Stimulated activated CD4-positive, alpha-beta T cell treated with anti-CD3 and anti-CD28 coated beads, Interleukin-12 subunit alpha, Interleukin-12 subunit beta, amount 100 ng/mL, for 4 hours (primary cell): ENCODE measurements at regions not wholly inside any gene's neighbourhood (a gene's known extent, or its start where the extent isn't known, plus 50 kb on each side); places are given as distances from the start of the nearest gene placed in this dataset.

ENCODE experiments used
- DNase-seq: peaks from one replicate; pipeline ENCODE4 v3.0.0-alpha.2; 2020

DNA sequence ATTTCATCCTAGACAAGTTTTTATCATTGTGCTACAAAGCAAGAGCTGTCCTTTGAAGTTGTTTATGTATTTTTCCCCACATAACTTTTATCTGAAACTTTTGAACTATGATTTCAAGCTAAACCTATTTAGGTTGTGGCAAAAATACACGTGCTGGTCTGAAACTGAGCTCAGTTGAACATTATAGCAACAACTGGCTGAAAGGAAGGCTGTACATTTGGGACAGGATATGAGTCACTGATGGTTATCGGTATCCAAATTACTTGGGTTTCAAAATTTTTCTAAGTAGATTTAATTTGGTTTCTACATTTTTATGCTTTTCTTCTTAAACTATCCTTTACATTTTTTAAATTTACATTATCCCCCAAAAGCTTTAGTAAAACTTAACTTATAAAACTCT, 627.3 kb upstream of the NUDT12 start:
- DNase-seq = no peak

DNA sequence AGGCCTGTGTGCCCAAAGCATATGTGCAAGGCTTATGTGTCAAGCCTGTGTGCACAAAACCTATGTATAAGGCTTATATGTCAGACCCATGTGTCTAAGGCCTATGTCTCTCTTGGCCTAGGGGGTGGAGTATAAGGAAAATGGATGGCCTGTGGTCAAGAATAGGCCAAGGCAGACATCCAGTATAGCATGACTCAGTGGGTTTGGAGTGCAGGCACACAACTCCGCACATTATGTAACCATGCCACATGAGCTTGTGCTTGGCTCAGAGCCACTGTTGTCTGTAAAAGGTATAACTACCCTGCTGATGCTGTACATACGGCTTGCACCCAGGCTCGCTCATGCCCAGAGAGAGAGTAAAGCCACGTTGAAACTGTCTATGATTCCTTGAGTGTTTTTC, 626.4 kb upstream of the NUDT12 start:
- DNase-seq = no peak

DNA sequence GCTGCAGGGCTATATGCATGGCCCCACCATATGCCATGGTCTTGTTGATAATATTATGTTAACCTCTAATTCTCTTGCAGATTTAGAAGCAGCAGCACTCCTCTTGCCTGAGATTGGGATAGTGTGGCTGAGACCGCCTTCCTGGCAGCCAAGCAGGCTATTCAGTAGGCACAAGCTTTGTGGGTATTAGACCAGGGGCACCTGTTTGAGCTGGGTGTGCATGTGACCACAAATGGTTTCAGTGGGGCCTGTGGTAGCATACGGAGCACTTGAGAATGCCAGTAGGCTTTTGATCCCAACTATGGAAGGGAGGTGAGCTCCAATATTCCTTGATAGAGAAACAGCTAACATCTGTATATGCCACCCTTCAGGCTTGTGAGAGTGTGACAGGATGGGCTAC, 625.1 kb upstream of the NUDT12 start:
- no peak for DNase-seq

DNA sequence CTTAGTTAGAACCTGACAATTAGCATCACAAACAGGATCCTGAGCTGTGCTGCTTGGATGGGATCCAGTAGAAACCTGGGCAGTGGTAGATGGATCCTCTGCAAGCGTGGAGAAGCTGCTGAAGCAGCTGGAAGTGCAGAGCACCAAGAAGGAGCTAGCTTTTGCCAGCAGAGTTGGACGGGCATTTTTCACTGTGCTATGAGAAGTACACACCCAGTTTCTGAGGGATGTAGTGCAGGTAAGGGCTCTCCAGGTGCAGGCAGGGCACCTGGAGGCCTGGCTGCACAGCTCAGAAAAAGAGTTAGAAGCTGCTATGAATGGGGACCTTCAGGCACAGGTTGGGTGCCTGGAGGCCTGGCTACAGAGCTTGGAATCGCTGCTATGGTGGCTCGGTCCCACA, 623.9 kb upstream of the NUDT12 start:
- DNase-seq = no peak

DNA sequence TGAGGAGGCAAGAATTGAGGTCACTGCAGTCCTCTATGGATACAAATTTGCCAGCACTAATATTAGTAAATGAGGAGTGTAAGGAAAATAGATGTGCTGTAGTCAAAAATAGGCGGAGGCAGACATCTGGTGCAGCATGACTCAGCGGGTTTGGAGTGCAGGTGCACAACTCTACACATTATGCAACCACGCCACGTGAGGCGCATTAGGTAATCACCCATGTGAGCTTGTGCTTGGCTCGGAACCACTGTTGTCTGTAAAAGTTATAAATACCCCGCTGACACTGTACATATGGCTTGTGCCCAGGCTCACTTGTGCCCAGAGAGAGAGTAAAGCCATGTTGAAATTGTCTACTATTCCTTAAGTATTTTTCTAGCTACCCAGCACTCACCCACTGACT, 623.5 kb upstream of the NUDT12 start:
- no peak for DNase-seq

DNA sequence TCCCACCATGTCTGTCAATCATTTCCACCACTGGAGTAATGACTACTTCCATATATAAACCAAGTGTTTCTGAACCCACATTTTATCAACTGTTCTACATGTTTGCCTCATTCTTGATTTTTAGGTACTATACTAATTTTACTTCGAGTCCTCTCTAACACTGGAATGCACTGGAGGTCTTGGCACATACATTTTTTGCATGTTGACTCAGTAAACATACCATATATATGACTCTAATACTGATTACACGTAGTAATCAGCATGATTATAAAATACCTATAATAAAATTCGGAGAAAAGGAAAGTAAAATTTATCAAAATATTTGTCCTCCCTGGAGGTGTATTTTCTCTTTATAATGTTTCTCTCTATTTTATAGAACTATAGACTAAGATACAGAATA, 621.7 kb upstream of the NUDT12 start:
- no peak for DNase-seq

DNA sequence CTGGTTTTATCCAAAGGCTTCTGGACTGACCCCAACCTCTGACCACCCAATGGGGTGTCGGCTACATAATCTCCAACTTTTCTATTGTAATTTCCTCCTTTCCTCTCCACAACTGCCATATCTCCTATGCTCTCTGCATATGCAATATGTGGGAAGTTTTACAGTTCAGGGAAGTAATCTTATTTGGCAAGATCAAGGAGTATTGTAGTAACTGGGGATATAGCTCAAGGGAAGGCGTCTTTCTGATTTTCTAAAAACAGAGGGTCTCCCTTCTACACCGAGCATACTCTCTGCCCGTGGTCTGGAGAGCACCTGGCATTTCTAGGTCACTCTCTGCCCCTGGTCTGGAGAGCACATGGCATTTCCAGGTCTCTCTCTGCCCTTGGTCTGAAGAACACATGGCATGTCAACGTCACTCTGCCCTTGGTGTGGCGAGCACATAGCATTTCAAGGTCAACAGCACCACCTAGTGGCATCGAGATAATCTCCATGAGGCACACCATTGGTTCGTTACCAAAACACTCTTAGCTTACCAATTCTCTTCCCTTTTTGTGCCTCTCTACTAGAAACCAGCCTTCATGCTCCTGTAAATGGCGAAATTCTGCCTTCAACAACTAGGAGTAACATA, 616.4 kb upstream of the NUDT12 start:
- no peak for DNase-seq

DNA sequence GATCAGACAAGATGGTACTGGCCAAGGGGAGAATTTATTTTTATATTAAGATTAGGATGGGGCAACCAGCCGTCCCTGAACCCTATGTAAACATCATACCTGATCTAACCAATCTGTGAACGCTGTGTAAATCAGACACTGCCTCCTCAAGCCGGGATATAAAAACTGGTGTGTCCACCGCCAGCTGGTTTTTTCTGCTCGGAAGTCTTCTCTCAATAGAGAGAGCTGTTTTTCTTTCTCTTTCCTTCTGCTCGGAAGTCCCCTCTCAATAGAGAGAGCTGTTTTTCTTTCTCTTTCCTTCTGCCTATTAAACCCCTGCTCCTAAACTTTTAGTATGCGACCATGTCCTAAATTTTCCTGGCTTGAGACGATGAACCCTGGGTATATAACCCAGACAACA, 615.5 kb upstream of the NUDT12 start:
- no peak for DNase-seq

DNA sequence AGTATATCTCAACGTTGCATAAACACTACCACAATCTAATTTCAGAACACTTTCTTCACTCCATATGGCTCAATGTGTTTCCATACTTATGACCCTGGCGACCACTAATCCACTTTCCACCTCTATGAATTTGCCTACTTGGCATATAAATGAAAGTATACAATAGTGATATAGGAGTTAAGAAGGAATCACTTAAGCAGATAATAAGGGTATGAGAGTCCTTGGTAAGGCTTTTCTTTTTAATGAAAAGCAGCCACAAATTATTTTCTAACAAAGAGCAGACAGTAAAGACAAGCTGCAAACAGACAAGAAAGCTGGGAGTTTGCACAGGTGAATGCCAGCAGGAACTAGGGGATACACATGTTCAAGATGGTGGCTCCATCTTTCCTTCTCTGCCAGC, 615.1 kb upstream of the NUDT12 start:
- no peak for DNase-seq

DNA sequence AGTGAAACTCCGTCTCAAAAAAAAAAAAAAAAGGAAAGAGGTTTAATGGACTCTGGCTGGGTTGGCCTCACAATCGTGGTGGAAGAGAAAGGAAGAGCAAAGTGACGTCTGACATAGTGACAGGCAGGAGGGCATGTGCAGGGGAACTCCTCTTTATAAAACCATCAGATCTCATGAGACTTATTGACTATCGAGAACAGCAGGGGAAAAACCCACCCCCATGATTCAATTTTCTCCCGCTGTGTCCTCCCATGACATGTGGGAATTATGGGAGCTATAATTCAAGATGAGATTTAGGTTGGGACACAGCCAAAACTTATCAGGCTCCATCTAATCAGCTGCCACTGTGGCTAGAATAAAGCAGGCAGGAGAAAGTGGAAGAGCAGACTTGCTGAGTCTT, 610.4 kb upstream of the NUDT12 start:
- no peak for DNase-seq

DNA sequence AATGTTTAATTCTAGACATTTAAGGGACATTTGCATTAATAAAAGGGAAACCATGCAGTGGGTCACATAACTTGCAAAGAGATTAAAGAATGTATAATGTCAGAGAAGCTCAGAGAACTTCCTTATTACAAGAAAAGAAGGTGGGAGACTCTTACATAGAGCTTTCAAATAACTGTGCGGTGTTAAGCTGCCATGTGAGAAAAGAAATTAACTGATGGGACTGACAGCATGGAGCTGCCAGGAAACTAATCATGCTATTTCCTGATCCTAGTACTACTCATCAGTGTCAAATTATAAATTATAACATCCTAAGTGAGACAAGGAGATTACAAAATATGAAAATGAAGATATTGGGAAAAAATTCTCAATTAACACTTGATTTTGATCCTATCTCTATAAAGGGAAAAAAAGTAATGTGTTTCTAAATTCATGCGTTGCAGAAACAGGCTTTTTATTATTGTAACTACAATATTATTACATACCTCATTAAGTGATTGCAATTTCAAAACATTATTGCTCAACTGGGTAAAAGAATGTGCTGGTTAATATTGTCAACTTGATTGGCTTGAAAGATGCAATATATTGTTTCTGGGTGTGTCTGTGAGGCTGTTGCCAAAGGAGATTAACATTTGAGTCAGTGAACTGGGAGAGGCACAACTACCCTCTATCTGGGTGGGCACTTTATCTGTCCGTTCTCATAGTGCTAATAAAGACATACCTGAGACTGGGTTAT, 609.5 kb upstream of the NUDT12 start:
- DNase-seq = no peak

DNA sequence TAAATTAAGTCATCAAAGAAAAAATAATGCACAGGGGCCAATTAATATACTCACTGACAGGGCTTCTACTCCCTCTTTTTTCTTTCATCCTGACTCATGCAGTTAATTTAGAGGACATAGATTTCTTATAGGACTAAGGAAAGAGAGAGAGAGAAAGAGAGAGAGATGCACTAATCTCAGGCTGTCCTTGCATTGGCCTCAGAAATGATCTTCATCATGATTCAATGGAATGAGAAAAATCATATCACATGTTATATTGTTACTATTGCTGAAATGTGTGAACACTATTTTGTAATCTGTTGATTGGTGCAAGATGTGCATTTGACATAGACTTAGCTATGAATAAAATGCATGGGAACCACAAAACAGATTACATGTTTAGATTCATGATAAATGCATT, 608.3 kb upstream of the NUDT12 start:
- DNase-seq = no peak

DNA sequence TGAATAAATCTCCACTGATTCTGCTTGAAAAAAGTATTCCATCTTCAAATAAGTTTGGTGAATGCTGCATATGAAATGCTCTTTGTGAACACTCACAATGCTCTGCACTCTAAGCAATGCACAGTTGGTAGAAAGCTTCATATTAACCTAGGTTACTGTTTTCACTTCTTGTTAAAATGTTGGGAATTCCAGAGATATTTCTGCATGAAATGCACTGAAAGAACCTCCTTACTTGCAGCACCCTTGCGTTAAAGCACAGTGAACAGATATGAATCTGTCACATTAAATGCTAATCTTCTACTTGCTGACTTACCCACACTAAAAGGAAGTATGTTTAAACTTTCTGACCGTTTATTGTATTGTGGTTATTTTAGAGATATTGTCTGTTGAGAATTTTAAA, 584.1 kb upstream of the NUDT12 start:
- DNase-seq = no peak

DNA sequence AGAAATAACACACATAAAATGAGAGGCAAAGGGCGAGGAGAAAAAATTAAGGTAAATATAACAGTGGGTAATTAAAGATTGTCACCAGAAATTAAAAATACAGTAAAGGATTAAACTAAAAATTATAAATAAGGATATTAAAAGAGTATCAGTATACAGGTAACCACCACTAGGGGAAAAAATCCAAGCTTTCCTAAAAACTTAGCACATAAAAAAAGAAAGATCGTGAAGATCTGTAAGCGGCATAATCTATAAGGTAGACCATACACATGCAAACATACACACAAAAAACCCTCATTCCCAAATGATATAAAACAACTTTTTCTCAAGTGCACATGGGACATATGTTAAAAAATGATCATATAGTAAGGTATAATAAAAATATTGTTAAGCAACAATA, 577.3 kb upstream of the NUDT12 start:
- no peak for DNase-seq

DNA sequence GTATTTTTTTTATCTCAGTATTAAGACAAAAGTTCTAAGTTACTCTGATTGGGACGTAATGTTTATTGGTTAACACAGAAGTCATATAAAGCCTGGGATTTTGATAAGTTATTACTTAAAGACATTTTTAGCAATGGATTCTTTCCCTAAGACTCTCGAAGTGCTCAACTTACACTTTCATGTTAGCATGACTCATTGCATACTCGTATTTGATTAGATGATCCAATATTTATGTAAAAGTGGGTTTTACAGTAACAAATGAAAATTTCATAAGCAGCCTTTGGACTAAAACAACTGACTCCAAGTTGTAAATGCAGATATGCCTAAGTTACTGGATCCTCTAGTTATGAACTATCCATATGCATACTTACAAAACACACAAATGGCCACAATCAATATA, 567.7 kb upstream of the NUDT12 start:
- DNase-seq = no peak

DNA sequence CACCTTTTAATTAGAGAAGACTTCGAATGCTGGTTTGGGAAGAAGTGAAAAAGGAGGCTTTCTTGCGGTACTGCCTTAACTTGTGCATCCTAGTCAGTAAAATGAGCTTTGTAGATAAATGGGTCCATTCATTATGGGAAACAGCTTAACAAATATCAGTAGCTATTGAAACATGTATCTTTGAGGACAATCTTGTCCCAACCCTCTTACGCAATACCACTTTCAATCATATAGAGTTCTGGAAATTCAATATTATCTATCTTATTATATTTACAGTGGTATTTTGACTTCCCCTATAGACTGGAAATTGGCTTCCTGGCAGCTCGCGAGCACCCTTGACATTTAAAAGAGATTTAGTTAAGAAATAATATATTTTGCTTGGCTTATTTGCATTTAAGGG, 565.8 kb upstream of the NUDT12 start:
- DNase-seq = no peak

DNA sequence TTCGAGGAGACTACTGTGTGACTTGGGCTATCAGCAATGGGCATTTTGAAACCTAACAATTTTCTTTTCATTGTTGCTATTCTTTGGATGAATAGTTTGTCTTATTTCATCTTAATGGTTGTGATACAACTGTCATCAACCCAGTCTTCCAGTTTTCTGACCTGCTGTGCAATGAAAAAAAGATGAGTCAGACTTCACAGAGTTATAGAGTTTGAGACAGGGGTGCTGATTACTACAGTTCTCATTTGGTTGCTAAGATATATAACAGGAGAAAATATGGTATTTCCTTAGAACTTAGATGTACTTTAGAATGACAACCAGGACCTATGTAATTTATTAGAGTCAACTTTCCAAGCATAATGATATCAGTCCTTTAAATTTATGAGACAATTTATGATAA, 564.4 kb upstream of the NUDT12 start:
- DNase-seq = no peak

DNA sequence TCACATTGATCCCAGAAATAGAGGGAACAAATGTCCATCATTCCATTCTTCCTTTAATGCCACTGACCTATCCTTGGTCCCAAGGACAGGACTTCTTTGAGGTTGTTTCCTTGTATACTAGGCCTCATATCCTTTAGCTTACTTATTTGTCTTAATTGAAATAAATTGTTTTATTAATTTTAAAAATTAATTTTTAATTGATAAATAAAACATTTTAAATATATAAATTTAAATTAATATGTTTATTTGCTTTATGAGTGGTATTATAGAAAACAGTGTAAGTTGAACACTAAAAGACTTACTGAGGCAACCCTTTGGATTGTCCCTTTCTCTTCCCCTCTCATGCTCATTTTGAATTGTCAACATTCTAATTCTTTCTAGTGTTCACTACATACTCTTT, 556.9 kb upstream of the NUDT12 start:
- no peak for DNase-seq

DNA sequence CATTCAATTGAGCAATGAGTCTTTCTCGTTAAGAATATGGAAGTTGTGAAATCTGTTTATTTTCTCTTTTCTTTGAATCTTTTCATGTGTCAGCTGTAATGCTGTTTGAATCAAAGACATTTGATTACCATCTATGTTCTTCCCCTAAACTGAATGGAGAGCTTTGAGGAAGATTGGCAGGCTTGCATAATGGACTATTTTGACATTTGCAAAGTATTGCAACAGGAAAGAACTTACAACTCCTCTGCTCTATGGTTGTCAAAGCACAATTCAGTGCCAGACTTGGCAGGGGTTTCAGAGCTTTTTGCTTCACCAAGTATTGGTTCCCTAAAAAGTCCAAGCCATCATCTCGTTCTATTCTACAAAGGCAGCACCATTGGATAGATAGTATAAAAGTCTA, 549.0 kb upstream of the NUDT12 start:
- no peak for DNase-seq

DNA sequence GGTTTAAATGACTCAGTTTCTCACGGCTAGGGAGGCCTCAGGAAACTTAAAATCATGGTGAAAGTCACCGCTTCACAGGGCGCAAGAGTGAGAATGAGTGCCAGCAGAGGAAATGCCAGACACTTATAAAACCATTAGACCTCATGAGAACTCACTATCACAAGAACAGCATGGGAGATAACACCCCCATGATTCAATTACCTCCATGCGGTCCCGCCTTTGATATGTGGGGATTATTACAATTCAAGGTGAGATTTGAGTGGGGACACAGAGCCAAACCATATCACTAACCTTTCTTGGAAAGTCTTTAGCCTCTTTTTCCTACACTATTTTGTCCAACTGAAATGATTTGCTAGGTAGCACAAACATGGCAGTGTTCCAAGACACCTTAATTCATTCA, 533.9 kb upstream of the NUDT12 start:
- DNase-seq = no peak

DNA sequence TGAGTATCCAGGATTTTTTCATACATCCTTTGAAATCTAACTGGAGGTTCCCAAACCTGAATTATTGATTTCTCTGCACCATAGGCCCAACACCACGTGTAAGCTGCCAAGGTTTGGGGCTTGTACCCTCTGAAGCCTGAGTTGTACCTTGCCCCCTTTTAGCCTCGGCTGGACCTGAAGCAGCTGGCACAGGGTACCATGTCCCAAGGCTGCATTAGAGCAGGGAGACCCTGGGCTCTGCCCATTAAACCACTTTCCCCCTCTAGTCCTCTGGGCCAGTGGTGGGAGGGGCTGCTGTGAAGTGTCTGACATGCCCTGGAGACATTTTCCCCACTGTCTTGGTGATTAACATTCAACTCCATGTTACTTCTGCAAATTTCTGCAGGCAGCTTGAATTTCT, 532.9 kb upstream of the NUDT12 start:
- DNase-seq = no peak

DNA sequence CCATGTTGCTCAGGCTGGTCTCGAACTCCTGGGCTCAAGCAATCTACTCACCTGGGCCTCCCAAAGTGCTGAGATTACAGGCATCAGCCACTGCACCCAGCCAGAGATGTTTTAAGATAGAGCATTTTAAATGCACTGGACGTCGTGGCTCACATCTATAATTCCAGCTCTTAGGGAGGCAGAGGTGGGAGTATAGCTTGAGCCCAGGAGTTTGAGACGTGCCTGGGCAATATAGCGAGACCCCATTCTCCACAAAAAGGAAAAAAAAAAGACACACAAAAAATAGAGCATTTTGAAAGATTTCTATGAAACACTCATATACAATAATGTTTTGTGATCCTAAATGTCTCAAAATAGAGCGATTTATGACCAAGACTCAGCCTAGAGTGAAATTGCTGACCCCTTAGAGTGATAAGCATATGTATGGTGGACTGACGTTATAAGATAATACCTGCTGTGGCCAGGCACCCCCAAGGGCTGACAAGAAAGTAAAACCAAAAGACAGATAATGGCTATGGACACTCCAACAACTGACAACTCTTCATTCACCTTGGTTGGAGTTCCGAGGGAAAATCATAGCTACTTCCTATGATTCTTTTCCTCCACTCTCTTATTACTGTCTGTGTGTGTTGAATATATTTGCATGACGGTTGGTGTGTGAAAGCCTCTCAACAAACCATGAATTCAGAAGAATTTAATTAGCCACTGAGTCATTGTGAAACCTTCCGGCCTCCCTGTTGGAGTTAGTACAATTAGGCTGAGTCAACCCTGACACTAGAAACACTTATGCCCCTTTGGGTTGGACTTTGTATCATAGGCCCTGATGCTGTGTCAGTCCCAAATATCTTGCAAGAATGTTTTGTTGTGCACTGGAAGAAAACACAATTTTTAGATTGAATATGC, 526.5 kb upstream of the NUDT12 start:
- no peak for DNase-seq

DNA sequence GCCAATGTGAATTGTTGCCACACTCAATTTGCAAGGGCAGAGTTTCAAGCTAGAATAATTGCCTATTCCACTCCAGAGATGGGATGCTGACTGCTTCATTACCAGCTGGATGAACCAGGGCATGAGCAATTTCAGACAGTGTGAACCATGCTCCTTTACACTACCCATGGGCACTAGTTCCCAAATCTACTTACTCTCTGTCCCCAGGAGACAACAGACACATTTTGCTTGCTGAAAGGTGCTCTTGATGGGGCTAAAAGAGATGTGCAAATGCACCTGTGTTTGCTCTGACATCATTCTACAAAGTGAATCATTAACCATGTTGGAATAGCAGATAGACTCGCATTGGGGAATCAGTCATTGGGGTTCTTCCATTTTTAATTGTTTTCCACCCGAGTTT, 522.3 kb upstream of the NUDT12 start:
- no peak for DNase-seq

DNA sequence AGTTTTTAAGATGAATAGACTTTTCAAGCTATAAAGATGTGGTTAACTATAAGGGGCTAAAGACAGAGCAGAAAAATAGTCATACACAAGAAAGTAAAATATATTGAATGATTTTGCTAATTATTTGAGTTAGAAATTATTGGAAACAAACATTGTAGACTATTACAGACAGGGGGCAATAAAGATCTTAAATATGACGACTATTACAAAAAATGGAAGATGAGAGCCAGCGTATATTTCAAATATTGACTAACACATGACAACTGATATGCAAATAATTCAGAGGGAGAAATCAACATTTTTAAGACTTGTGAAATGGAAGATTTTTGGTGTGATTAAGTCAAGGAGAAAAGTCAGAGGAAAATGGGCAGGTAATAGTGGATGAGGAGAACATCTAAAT, 520.2 kb upstream of the NUDT12 start:
- no peak for DNase-seq
